Fibroblast of skin of left quadriceps (primary cell): ENCODE measurements at regions not wholly inside any gene's neighbourhood (a gene's known extent, or its start where the extent isn't known, plus 50 kb on each side); places are given as distances from the start of the nearest gene placed in this dataset.

Source experiments
- DNase-seq, 2 experiments: peaks; one replicate each; pipeline ENCODE4 v3.0.0-alpha.2; 2013; ENCODE audit warnings: low read depth in 2 of 2

DNA sequence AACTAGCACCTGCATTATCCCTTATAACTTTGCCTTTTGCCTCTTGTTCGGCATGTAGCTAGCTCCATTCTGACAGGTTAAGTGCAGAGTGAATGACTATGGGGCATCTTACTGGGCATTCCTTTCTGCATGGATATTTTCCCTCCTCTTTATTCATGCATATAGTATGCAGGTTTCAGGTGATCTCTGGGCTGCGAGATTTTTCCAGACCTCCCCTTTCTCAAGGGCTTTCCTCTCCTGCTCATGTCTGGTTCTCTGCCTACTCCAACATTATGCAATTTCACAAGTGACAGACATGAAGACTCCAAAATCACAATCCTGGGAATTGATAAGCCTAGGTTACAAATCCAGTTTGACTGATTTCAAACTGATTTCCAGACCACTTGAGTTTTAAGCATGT lies 503.8 kb downstream of the NXPH1 start:
- no peak for DNase-seq

DNA sequence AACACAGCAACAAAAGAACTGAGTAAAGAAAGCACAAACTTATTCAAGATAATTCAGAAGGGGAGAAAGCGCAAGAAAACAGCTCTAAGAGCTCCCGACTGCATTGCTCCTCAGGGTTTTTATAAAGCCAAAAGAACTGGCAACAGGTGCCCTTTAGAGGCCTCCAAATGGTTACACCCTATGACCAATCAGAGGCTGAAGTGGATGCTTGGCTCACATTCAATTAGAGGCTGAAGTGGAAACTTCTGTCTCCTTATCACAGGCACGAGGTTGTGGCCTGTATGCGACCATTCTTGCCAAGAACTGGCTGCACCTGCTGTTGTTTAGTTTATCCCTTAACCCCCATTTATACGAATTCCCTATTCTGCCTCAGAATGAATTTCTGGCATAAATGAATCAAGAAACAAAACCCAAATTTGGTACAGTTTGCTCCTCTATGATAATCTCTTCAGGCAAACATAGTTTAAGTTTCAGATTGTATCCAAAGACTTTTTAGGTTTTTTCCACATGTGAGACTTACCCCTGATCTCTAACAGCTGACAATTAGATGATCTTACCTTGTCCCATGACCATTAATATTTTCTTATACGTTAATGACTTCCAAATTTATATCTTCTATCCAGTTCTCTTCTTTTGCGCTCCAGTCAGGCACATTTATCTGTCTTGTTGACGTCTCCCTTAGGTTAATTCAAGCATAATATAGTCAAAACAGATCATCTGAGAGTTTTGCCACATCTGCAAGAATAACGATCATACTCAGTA lies 504.8 kb downstream of the NXPH1 start:
- DNase-seq, result no peak

DNA sequence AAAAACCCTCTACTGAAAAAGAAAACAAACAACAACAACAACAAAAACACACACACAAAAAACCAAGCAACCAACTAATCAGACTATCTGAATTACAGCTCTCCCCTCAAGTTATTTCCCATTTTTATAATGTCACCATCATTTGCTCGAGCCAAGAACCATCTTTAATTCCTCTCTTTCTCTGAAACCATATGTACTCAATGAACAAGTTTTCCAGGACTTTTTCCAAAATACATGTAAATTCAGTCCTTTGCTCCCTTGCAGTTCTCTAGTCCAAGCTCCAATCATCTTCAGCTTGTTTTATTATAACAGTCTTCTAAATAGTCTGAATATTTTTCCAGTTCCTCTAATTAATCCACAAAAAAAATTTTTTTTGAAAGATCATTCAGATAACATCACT lies 506.0 kb downstream of the NXPH1 start:
- no peak for DNase-seq

DNA sequence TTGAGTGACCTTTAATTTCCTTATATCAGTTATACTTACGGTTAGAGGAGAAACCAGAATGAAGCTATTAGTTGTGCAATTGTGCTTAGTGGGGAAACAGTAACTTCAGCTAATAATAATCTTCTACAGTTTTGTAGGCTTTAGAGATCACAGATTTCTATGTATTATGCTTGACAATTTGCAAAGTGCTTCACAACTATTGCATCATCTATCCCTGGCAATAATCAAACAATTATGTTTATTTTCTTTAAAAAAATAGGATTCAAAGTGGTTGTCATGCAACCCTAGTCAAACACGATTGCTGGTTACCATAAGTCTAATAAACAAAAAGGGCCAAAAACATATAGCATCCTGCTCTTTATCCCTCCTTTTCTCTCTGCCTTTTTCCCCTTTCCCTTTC lies 530.3 kb downstream of the NXPH1 start:
- no peak for DNase-seq

DNA sequence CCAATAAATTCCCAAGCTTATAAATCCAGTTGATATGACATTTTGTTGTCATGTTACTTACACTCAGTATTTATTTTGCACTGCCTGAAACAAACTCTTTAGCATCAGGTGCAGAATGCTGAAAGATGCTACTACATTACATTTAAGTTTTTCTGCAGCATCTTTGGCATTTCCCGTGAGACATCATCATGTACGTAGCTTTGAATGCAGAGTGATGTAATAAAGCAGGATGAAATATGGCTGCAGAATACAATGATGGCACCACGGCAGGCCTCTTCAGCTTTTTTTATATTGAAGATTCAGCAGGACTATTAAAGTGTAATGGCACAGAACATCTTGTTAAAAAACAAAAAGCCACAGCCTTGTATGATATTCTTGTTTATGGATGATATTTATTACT lies 531.8 kb downstream of the NXPH1 start:
- DNase-seq, result no peak

DNA sequence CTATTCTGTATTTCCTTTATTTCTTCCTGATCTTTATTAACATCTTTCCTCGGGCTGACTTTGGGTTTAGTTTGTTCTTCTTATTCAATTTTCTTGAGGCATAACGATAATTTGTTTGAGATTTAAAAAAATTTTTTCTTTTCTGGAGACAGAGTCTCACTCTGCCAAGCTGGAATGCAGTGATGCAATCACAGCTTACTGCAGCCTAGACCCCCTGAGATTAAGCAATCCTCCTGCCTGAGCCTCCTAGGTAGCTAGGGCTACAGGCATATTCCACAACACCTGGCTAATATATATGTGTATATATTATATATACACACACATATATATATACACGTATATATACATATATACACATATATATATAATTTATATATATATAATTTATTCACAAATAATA lies 540.2 kb downstream of the NXPH1 start:
- DNase-seq, result no peak

DNA sequence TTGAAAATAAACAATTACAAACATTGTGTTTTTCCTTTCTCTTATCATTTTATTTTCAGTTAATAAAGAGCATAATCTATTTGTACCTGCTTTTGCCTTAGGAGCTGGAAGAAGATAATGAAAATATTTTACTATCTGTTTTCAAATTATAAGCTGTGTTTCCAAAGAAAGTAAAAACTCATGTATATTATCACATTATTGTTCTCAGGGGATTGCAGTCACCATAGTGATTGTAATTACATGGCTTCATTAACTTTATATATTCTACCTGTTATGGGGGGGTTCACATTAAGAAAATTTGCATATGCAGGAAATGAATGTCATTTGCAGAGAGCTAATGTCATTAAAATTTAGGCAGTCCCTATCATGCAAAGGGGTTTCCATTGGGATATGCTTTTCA lies 542.3 kb downstream of the NXPH1 start:
- DNase-seq, result no peak

DNA sequence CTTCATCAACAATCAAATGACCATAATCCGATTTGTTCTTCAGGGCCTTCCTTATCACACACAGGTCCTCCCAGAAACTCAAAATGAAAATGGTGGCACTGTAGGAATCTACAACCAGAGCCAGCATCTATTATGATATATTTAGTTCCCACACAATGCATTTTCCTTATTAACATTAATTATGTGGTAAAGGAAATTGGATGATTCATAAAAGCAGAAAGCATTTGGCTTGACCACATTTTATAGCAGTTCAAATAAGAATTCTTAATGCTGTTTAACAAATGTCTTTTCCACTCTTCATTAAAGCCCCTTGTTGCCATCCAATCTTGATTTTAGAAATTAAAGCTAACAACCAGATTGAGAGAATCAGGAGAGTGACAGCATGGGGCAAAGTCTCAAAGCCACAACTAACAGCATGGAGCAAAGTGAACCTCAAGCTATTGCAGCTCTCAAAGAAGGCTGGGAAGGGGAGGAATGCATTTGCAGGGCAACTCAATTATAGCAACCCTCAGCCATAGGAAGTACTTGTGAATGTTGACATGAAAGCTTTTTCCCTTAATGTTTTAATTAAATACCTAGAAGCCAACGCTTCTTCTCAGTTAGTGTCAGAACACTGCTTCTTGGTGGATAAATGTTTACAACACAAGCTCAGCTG lies 549.1 kb downstream of the NXPH1 start:
- DNase-seq, result no peak

DNA sequence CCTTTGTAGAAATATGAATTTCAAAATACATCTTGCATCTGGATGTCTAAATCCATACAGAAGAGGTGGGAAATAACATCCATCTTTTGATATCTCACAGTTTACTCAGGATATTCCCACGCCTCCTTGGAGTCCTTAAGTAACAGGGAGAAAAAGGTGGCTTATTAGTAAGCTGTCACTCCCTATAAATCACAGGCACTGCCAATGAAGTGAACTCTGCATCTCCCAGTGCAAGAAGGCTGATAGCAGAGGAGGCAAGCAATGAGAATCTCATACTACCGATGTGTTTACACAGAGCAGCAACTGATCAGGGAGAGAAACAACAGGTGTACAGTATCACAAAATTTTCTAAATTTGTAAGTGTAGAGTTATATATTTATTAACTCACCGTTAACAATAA lies 551.8 kb downstream of the NXPH1 start:
- no peak for DNase-seq

DNA sequence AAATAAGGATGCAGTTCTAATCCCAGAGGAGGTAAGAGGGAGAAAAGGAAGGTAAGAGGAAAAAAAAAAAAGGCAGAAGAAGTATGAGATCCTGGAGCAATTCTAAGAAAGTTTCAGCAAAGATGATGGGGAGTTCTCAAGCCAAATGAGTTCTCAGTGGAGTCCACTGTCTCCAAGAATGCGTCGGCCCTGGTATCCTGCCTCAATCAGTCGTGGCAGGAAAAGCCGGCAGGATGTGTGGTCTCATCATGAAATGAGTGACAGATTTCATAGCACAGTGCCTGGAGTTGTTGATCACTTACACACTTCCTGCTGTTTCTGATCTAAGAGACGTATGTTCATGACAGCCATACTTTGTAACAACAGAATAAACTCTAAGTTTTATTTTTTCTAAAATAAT lies 554.9 kb downstream of the NXPH1 start:
- no peak for DNase-seq

DNA sequence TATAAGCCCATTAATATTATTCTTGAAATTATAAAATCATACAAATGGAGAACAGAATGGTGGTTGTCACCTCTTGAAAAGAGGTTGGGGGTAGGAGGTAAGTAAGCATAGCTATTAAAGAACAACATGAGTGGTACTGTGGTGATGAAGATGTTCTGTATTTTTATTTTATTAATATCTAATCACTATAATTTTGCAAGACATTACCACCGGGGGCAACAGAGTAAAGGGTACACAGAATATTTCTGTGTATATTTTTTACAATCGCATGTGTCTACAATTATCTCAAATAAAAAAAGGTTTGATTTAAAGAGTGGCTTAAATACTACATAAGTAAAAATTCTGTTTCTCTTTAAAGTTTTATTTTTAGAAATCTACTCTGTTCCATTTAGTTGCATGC lies 557.8 kb downstream of the NXPH1 start:
- no peak for DNase-seq

DNA sequence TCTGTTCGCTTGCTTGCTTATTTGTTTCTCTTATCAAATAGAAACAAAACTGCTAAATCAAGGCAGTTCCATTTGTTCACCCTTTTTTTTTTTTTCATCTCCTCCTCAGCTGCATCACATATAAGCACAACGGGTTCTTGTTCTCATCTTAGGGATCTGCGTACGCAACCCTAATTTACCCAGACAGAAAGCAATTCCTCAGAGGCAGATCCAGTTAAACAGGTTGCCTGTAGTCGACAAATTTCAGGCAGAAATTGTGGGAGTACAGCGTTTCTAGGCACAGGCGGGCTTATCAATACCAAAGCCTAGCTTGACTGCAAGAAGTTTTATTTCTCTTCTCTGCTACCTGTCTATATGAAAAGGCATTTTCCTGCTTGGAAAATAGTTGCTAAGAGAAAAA lies 565.4 kb downstream of the NXPH1 start:
- no peak for DNase-seq

DNA sequence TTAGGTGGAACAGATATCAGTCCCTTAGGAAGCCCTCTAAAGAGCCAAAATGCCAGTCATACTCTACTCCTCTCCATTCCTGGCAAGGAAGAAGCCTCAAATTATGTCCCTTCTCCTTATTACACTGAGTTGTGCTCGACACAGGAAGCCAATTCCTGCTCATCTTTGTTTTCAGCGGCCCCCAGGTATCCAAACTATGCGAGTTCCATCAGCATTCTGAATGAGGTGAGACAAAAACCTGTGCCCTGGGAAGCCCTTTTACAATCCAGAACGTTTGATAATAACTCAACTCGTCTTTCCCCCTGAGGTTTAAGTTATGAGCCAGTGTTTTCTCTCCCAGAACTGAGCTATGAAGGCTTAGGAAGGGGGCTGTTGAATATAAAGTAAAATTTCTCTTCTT lies 580.5 kb downstream of the NXPH1 start:
- DNase-seq, result no peak

DNA sequence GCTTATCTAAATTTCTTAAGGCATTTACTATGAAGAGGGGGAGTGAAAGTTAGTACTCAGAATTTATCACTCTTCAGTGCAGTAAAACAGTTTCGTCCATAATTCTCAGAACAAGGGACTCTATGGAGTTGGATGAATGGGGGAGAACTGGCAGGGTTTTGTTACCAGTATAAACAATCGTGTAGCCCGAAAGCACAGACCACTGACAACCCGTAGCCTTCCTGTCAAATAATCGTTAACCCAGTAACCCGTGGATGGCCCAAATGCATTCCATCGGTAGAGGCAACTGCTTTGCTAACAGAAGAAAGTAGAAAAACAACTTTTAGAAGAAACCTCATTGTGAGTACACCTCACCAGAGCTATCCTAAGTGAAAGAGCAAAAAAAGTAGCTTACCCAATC lies 583.9 kb downstream of the NXPH1 start:
- no peak for DNase-seq

DNA sequence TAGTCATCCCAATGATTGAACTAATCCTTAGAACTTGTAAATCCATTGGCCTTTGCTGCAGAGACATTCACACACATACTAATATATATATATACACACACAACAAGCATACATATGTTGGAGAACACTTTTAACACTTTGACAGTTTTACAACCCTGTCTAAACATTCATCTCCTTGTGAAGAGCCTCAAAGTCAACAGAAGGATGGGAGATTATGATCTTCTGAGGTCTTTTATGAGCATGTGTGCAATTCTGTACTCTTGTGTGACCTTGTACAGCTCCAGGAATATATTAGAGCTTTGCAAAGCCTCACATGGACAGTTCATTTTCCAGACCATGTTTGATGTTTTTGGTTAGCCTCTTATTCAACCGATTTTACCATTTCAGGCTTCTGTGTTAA lies 589.0 kb downstream of the NXPH1 start:
- DNase-seq, result no peak

DNA sequence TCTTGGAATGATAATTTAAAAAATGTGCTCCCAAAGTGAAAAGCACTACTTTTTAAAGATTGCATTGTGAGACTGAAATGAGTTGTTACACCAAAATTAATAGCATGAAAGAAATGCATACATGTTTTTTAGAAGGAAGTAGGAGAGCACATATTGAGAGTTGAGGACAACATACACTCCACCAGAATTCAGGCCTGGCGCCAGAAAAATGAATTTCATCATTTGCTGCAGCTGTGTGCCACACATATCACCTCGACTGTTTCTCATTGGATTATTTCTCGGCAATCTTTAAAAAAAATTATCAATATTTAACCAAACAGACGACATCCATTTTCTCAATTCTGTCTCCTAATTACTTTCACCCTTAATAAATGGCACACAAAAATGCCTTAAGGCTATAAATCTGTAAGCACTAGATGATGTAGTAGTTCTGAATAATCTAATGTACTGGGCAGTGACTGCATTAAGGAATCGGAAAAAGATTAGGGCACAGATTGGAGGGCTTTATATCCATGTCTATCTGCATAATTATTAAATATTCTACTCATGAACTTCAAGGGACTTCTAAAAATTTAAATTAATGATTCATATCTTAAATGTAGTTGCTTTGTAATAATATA lies 590.4 kb downstream of the NXPH1 start:
- no peak for DNase-seq

DNA sequence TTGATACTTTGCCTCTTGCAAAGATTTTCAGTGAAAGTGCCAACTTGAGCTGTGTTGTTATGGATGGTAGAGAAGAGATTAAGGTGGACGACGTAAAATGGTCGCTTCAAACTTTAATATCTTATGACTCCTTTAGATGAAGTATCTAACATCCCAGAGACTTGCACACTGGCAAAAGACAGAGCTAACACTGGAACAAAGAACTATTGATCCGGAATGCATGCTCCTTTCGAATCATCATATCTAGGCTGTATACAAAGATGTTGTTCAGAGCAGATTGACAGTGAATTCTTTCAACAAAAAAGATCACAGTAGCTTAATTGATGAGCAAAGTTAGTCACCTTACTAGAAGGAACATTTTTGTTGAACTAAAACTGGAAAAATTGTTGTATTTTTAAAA lies 592.7 kb downstream of the NXPH1 start:
- no peak for DNase-seq

DNA sequence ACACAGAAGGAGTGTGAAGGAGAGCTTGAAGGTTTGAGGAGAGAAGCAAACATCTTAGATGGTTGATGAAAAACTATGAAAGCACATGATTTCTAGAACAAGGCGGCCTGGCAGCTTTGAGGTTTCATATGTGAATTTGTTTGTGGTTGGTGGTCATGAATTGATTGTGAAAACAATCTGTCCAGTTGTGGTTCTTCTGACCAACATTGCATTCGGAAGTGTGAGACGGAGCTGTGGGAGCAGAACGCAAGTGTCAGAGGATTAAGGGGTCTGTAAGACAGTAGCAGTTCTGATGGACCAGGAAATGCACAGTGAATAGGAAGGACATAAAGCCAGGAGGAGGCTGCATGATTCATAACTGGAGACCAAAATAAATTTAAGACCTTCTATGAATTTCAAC lies 594.6 kb downstream of the NXPH1 start:
- DNase-seq, result no peak

DNA sequence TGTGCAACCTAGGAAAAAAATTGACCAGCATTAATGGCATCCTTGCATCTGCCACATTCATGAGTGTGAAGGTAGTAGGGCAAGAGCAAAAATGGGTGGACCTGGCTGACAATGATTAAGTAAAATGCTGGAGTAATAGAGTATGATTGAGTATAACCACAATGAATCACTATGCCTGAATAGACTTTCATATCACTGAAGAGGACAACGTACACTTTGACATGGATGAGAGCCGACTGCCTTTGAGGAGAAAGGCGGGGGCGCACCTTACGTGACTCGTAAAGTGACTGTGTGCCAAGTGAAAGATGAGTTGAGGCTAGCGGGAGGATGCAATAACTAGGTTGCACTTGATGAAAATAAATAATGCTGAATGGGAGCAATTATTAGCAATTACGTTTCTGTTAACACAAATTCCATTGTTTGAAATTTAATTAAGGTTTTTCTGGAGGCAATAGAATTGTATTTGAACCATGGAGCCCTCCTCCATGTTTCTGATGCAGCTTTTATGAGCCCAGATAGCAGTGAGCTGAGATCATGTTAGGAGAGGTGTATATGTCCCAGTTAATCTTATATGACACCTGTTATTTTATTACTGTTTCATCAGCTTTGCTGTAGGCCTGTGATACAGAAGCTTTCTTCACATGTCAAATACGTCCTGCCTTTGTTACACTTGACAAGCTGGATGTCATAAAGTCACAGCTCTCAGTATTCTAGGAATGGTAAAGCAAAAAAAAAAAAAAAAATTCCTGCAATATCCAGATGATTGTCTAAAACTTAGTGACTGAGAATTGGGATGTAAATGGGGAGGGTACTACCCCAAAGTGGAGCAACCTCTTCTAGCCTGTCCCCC lies 596.5 kb downstream of the NXPH1 start:
- no peak for DNase-seq

DNA sequence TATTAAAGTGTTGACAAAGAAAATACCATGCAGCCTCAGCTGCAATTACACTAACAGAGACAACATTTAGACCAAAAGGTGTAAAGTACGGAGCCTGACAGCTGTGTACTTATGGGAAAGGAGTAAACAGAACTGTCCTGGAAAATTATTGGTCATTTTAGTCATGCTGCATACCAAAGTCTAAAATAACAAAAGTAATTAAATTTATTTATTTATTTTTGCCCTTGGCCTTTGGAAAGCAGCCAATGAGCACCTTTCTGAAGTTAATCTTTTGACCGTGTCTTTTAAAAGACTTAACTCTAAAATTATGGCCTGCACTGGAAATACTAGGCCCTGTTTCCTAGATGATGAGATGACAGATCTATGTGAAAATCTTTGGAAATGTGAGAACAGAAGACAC lies 597.6 kb downstream of the NXPH1 start:
- DNase-seq, result no peak

DNA sequence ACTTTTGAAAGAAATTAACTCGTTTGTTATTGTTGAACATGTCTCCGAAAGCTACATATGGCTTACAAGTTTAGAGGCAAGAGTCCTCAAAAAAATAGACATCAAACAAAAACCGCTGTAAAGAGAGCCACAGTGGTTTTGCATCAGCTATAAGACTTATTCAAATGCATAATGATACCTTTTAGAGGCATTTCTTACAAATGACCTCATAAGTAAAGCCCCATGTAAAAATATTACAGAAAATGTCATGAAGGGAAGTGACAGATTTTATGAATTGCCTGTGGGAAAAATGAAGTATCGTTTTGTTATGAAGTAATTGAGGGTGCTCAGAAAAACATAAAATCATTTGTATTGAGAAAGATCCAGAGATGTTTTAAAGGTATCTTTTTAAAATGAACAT lies 598.0 kb downstream of the NXPH1 start:
- DNase-seq, result no peak

DNA sequence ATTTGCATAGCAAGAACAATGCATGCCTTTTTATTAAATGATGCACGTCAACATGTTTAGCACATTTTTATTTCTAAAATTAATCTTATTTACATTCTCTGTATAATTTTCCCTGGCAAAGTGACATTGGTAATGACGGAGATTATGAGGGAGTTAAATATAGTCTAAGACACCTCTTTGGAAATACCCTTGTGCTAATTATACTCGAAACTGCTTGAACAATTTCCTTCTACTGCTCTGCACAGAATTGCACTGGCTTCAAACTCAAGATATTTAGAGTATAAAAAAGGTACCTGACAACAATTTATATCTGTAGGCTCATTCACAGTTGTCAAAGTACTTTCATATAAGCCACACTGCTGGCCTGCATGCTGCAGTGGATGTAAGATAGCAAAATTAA lies 602.7 kb downstream of the NXPH1 start:
- no peak for DNase-seq
